Panc1 (cell line): ENCODE measurements at regions not wholly inside any gene's neighbourhood (a gene's known extent, or its start where the extent isn't known, plus 50 kb on each side); places are given as distances from the start of the nearest gene placed in this dataset.
A peak's percentile ranks its signal among the peaks of the same experiment; 100 is the strongest.

Experiments
- ATAC-seq: fragments of 200-7000 bp; cut with Tn5 transposase; 2 replicates; pipeline ENCODE4 v1.9.1; 2020; ENCODE audit warnings: mild to moderate bottlenecking, moderate library complexity
- BruUV-seq: library from RNA; stranded (reverse); fragments of 400-500 nt; replicated peaks from 2 replicates; lab custom pipeline; 2021; lab: Mats Ljungman, UMichigan
- CTCF ChIA-PET: fragments of 300-600 bp; sonication (Branson Sonifier 250); formaldehyde crosslinking; loops from one replicate; lab custom pipeline; 2022; ENCODE audit warnings: antibody characterized with exemption; lab: Charles Lee
- POLR2A ChIA-PET: fragments of 300-600 bp; sonication (Branson Sonifier 250); formaldehyde crosslinking; loops from one replicate; lab custom pipeline; 2022; ENCODE audit warnings: antibody characterized with exemption; lab: Charles Lee
- DNase-seq: peaks from one replicate; pipeline ENCODE4 v3.0.0-alpha.2; 2010; ENCODE audit warnings: low read depth, low spot score
- H3K27ac ChIP-seq: 2 replicates; pipeline ENCODE4 v1.5.1; 2011; ENCODE audit warnings: mild to moderate bottlenecking, low read length, inconsistent platforms
- H3K27me3 ChIP-seq: fragments of 200-500 bp; sonication (Bioruptor generic); 2 replicates; pipeline ENCODE4 v1.6.0; 2014; ENCODE audit warnings: low read length, inconsistent platforms; ENCODE audit not compliant: control insufficient read depth, insufficient read depth
- H3K36me3 ChIP-seq: fragments of 200-500 bp; sonication (Bioruptor generic); 2 replicates; pipeline ENCODE4 v1.5.1; 2014; ENCODE audit warnings: inconsistent platforms, mild to moderate bottlenecking, low read length, moderate library complexity; ENCODE audit not compliant: control insufficient read depth, insufficient read depth
- H3K4me1 ChIP-seq: 2 replicates; pipeline ENCODE4 v1.5.1; 2011; ENCODE audit warnings: inconsistent platforms, mild to moderate bottlenecking, low read length, moderate library complexity; ENCODE audit not compliant: control insufficient read depth, insufficient read depth
- H3K4me3 ChIP-seq, 2 experiments: 2 replicates each; pipeline ENCODE4 v1.5.1; 2011 to 2012; ENCODE audit warnings: low read depth in 2 of 2, low read length in 2 of 2, mild to moderate bottlenecking in 2 of 2, inconsistent platforms in 1 of 2, moderate library complexity in 1 of 2
- H3K9me3 ChIP-seq: fragments of 200-500 bp; sonication (Bioruptor generic); 2 replicates; pipeline ENCODE4 v1.5.1; 2014; ENCODE audit warnings: low read depth, mild to moderate bottlenecking, inconsistent platforms, low read length, moderate library complexity; ENCODE audit not compliant: control insufficient read depth, insufficient read depth
- POLR2AphosphoS5 ChIP-seq: IDR thresholded peaks from 2 replicates; pipeline ENCODE4 v1.6.1; 2012; ENCODE audit warnings: mild to moderate bottlenecking, low read depth, low read length, moderate library complexity
- SIN3A ChIP-seq: IDR thresholded peaks from 2 replicates; pipeline ENCODE4 v1.6.1; 2012; ENCODE audit warnings: low read depth, mild to moderate bottlenecking, low read length, moderate library complexity, borderline replicate concordance; ENCODE audit not compliant: insufficient read depth
- TCF7L2 ChIP-seq: IDR thresholded peaks from 2 replicates; pipeline ENCODE4 v1.6.1; 2011; ENCODE audit warnings: mild to moderate bottlenecking, low read depth, low read length, inconsistent platforms
- in situ Hi-C: cut with HindIII; loops from 2 replicates; pipeline ENCODE4 v1.10.0; 2016; ENCODE audit warnings: low sequenced_read_pairs, low pct_unique_long_range_greater_than_20kb
- intact Hi-C: fragments of 100-400 bp; cut with micrococcal nuclease; formaldehyde crosslinking; loops from one replicate; pipeline ENCODE4 v1.10.0; 2022; ENCODE audit not compliant: unreplicated experiment
- TF ChIP-seq, protein P1 (sequence below): fragments of 450-650 bp; IDR thresholded peaks from 2 replicates; pipeline ENCODE4 v1.5.1; 2017; ENCODE audit warnings: mild to moderate bottlenecking
- TF ChIP-seq, protein P2 (sequence below), 2 experiments: IDR thresholded peaks; 2 replicates each; pipeline ENCODE4 v1.6.1; 2011 to 2012; ENCODE audit warnings: low read depth in 2 of 2, control low read depth in 1 of 2, low read length in 1 of 2, mild to moderate bottlenecking in 1 of 2, moderate library complexity in 1 of 2; ENCODE audit not compliant: insufficient read depth in 1 of 2

DNA sequence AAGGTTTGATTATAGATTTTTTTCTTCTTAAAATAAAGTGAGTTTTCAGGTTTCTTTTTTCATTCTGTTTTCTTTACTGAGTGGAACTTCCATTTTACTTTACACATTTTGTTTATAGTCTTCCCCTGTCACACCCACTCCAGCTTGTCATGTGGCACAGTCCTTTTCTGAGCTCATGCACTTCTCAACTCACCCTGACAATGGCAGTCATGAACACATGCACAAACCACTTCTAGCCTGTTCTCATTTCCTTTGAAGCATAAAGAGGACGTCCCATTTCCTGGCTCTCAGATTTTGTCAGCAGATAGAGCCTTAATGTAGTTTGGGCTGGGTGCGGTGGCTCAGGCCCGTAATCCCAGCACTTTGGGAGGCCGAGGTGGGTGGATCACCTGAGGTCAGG lies 168.0 kb downstream of the AHSP start:
- no peak overlapping the region for H3K27ac ChIP-seq
- CTCF ChIA-PET: interaction anchor here (1.5 kb wide), 1 partner anchor 235 kb away, joined by 3 read pairs; no protein-coding TSS in a partner anchor

DNA sequence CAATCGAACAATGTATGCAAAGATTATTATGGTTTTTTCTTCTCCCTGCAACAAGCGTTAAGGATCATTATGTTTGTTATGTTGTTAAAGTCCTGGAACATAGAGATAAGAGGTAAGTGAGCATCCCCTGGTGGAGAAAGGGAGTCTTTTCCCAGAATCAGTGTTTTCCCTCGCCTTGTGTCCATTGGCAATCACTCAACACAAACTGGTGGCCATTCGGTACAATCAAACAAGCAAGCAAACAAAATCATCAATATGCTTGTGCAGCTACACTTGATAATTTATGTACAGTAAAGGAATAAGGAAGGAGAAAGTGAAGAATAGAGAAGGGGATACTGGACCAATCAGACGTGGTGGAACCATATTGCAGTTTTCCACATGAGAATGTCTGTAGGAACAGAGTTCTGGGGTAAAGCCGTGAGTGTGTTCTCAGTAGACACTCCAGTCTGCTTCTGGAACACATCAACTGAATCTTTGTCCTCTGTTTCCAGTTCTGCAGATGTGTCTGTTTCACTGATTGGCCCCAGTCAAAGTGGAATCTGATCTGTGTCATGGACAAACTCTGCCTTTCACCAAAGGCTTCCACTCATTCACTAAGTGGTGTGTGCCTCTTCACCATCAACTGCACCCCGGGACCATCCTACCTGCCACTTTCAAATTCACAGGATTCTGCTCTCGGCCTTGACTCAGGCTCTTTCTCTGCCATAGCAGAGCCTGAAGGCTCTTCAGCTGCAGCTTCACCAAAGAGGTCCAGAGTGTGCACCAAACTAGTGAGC lies 169.5 kb downstream of the AHSP start:
- in situ Hi-C loops (no loop called here), intact Hi-C loops (loop anchor here (5.0 kb wide), 2 partner anchors 190 to 225 kb away; partner anchors contain the start of genes RUSF1 and TGFB1I1)
- peak; percentile 41 for DNase-seq
- H3K27me3 ChIP-seq: no peaks in the 10 kb centered on the region
- POLR2A ChIA-PET: no interaction called here
- BruUV-seq: no TSS peak
- H3K4me3 ChIP-seq: no peak overlapping the region
- no peak overlapping the region for H3K27ac ChIP-seq
- H3K36me3 ChIP-seq: peaks cover 3% of the 10 kb centered on the region; the same call in 1 of the 2 replicates
- no peak for TF ChIP-seq TCF7L2
- no peak for TF ChIP-seq SIN3A
- TF ChIP-seq, protein P1, sequence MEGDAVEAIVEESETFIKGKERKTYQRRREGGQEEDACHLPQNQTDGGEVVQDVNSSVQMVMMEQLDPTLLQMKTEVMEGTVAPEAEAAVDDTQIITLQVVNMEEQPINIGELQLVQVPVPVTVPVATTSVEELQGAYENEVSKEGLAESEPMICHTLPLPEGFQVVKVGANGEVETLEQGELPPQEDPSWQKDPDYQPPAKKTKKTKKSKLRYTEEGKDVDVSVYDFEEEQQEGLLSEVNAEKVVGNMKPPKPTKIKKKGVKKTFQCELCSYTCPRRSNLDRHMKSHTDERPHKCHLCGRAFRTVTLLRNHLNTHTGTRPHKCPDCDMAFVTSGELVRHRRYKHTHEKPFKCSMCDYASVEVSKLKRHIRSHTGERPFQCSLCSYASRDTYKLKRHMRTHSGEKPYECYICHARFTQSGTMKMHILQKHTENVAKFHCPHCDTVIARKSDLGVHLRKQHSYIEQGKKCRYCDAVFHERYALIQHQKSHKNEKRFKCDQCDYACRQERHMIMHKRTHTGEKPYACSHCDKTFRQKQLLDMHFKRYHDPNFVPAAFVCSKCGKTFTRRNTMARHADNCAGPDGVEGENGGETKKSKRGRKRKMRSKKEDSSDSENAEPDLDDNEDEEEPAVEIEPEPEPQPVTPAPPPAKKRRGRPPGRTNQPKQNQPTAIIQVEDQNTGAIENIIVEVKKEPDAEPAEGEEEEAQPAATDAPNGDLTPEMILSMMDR: peak; percentile 87
- TF ChIP-seq, protein P2, sequence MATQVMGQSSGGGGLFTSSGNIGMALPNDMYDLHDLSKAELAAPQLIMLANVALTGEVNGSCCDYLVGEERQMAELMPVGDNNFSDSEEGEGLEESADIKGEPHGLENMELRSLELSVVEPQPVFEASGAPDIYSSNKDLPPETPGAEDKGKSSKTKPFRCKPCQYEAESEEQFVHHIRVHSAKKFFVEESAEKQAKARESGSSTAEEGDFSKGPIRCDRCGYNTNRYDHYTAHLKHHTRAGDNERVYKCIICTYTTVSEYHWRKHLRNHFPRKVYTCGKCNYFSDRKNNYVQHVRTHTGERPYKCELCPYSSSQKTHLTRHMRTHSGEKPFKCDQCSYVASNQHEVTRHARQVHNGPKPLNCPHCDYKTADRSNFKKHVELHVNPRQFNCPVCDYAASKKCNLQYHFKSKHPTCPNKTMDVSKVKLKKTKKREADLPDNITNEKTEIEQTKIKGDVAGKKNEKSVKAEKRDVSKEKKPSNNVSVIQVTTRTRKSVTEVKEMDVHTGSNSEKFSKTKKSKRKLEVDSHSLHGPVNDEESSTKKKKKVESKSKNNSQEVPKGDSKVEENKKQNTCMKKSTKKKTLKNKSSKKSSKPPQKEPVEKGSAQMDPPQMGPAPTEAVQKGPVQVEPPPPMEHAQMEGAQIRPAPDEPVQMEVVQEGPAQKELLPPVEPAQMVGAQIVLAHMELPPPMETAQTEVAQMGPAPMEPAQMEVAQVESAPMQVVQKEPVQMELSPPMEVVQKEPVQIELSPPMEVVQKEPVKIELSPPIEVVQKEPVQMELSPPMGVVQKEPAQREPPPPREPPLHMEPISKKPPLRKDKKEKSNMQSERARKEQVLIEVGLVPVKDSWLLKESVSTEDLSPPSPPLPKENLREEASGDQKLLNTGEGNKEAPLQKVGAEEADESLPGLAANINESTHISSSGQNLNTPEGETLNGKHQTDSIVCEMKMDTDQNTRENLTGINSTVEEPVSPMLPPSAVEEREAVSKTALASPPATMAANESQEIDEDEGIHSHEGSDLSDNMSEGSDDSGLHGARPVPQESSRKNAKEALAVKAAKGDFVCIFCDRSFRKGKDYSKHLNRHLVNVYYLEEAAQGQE (IDR thresholded peaks at IDR 0.05; ENCODE audit: insufficient read depth in 1 of 2, low read depth in 2 of 2, low read length in 1 of 2): no peak
- TF ChIP-seq POLR2AphosphoS5: no peak
- peaks cover 6% of the 10 kb centered on the region; the same call in 1 of the 2 replicates for H3K4me1 ChIP-seq
- CTCF ChIA-PET: interaction anchor here (1.5 kb wide), 1 partner anchor 236 kb away, joined by 3 read pairs; no protein-coding TSS in a partner anchor
- no peak for ATAC-seq
- no peaks in the 10 kb centered on the region for H3K9me3 ChIP-seq

More for the DNA sequence above, 168.0 kb downstream of the AHSP start:
- Histone ChIP-seq H3K27me3 (no peaks in the 10 kb centered on the region), H3K36me3 (no peaks in the 10 kb centered on the region), H3K4me3 (no peak overlapping the region), H3K9me3 (no peaks in the 10 kb centered on the region), H3K4me1 (peaks cover 3% of the 10 kb centered on the region; the same call in 1 of the 2 replicates)
- BruUV-seq: no TSS peak
- POLR2A ChIA-PET: no interaction called here
- TF ChIP-seq TCF7L2 (no peak), SIN3A (no peak), POLR2AphosphoS5 (no peak)
- TF ChIP-seq, protein P2 (IDR thresholded peaks at IDR 0.05; ENCODE audit: insufficient read depth in 1 of 2, low read depth in 2 of 2, low read length in 1 of 2): no peak
- TF ChIP-seq, protein P1: no peak
- no peak for ATAC-seq
- intact Hi-C loops: loop anchor here (5.0 kb wide), 2 partner anchors 188 to 223 kb away; partner anchors contain the start of genes RUSF1 and TGFB1I1
- no peak for DNase-seq
- in situ Hi-C loops: no loop called here
